Body of pancreas (tissue), 4 donors: ENCODE measurements at regions not wholly inside any gene's neighbourhood (a gene's known extent, or its start where the extent isn't known, plus 50 kb on each side); places are given as distances from the start of the nearest gene placed in this dataset.

Experiments
- ATAC-seq: fragments of 150-250 bp; one replicate; pipeline ENCODE4 v1.9.1; 2016
- DNase-seq, 4 donors: peaks; one replicate each; pipeline ENCODE4 v3.0.0-alpha.2; 2019
- H3K27ac ChIP-seq, 4 donors: fragments of 200-600 bp; sonication (generic); 1 replicate in 3 of 4; 2 replicates in 1 of 4; pipeline versions ENCODE4 v1.5.1 to v1.6.1; 2016 to 2019; ENCODE audit warnings: mild to moderate bottlenecking in 1 of 4, mixed read lengths in 1 of 4, moderate library complexity in 1 of 4
- H3K27me3 ChIP-seq, 2 donors: fragments of 200-600 bp; sonication (generic); one replicate each; pipeline ENCODE4 v1.6.0; 2016; ENCODE audit warnings: mild to moderate bottlenecking in 1 of 2
- H3K36me3 ChIP-seq, 2 donors: fragments of 200-600 bp; sonication (generic); replicated peaks in 1 of 2; 2 replicates each; pipeline ENCODE4 v1.5.1; 2016; ENCODE audit warnings: low read depth in 2 of 2; ENCODE audit not compliant: insufficient read depth in 1 of 2
- H3K4me1 ChIP-seq: fragments of 200-600 bp; sonication (generic); one replicate; pipeline ENCODE4 v1.6.0; 2016
- H3K4me3 ChIP-seq, 2 donors: fragments of 200-600 bp; sonication (generic); 1 replicate in 1 of 2; 2 replicates in 1 of 2; pipeline ENCODE4 v1.5.1; 2016 to 2019
- H3K9me3 ChIP-seq, 3 donors: fragments of 200-600 bp; sonication (generic); 1 replicate in 2 of 3; 2 replicates in 1 of 3; pipeline ENCODE4 v1.5.1; 2016
- POLR2A ChIP-seq, 3 donors: fragments of 450-650 bp; IDR thresholded peaks; one replicate each; pipeline ENCODE4 v1.6.1; 2016; ENCODE audit warnings: antibody characterized with exemption in 3 of 3, mild to moderate bottlenecking in 2 of 3
- WGBS, 2 donors: methylation state at CpG; one replicate each; pipeline ENCODE4 v1.1.5; 2017; 5-methylcytosine and 5-hydroxymethylcytosine counted together
- intact Hi-C: fragments of 100-400 bp; cut with DNase I; formaldehyde crosslinking; loops from one replicate; pipeline ENCODE4 v1.15.1; 2023
- TF ChIP-seq, protein P1 (sequence below), 7 experiments: fragments of 450-650 bp in 4 of 7; fragments of 200-600 bp in 3 of 7; sonication (generic) in 3 of 7; IDR thresholded peaks; one replicate each; pipeline ENCODE4 v1.5.1; 2016 to 2019; ENCODE audit warnings: antibody characterized with exemption in 7 of 7

DNA sequence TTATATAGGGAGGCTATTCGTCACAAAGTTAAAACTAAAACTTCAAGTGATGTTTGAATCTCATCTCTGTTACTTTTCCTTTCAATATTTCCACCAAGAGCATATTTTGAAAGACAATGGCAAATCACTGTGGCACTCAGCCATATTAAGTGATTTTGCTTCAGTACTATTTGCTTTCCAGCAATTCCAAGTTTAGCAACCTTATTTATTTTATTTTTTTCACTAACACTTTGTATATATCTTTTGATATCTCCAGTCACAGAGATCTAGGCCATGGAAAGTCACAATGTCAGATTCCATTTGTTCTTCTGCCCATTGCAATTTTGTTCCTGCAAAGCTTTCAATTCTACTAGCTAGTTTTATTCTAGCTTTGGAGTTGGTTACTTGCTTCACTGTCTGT lies 1514.5 kb upstream of the ADGRL3 start:
- ATAC-seq: no peak
- Histone ChIP-seq H3K4me1 (no peaks in the 10 kb centered on the region), H3K4me3 (no peak overlapping the region), H3K27ac (no peak overlapping the region), H3K9me3 (no peaks in the 10 kb centered on the region), H3K36me3 (no peaks in the 10 kb centered on the region), H3K27me3 (no peaks in the 10 kb centered on the region)
- intact Hi-C loops: no loop called here
- TF ChIP-seq, protein P1, sequence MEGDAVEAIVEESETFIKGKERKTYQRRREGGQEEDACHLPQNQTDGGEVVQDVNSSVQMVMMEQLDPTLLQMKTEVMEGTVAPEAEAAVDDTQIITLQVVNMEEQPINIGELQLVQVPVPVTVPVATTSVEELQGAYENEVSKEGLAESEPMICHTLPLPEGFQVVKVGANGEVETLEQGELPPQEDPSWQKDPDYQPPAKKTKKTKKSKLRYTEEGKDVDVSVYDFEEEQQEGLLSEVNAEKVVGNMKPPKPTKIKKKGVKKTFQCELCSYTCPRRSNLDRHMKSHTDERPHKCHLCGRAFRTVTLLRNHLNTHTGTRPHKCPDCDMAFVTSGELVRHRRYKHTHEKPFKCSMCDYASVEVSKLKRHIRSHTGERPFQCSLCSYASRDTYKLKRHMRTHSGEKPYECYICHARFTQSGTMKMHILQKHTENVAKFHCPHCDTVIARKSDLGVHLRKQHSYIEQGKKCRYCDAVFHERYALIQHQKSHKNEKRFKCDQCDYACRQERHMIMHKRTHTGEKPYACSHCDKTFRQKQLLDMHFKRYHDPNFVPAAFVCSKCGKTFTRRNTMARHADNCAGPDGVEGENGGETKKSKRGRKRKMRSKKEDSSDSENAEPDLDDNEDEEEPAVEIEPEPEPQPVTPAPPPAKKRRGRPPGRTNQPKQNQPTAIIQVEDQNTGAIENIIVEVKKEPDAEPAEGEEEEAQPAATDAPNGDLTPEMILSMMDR (IDR thresholded peaks at IDR 0.05): no peak
- TF ChIP-seq POLR2A (IDR thresholded peaks at IDR 0.05): no peak
- WGBS, 2 donors: 58 to 65% methylated on average over 1 of the region's 1 CpG
- no peak for DNase-seq

DNA sequence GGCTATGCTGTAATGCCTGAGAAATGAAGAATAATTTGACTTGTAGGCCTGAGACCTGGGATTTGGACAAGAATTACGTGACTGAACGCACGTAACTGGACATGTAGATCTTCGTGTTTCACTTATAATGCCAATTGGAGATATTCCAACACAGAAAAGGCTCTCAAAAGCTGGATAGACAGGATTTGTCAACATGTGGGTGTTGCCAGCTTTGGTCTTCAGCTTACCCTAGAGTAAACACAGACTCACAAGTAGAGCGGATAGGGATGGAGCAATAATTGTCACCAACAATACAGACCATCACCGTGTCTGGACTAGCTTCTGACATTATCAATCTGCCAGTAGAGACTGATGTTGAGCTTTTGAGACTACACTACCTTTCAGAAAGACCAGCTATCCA lies 1511.0 kb upstream of the ADGRL3 start:
- H3K36me3 ChIP-seq: no peaks in the 10 kb centered on the region
- H3K9me3 ChIP-seq: no peaks in the 10 kb centered on the region
- no peak overlapping the region for H3K4me3 ChIP-seq
- TF ChIP-seq POLR2A (IDR thresholded peaks at IDR 0.05): no peak
- TF ChIP-seq, protein P1 (IDR thresholded peaks at IDR 0.05): no peak
- no peaks in the 10 kb centered on the region for H3K4me1 ChIP-seq
- H3K27ac ChIP-seq: no peak overlapping the region
- no peaks in the 10 kb centered on the region for H3K27me3 ChIP-seq
- intact Hi-C loops: no loop called here
- 86 to 90% methylated on average over 6 of the region's 6 CpGs for WGBS, 2 donors
- DNase-seq: no peak
- ATAC-seq: no peak

DNA sequence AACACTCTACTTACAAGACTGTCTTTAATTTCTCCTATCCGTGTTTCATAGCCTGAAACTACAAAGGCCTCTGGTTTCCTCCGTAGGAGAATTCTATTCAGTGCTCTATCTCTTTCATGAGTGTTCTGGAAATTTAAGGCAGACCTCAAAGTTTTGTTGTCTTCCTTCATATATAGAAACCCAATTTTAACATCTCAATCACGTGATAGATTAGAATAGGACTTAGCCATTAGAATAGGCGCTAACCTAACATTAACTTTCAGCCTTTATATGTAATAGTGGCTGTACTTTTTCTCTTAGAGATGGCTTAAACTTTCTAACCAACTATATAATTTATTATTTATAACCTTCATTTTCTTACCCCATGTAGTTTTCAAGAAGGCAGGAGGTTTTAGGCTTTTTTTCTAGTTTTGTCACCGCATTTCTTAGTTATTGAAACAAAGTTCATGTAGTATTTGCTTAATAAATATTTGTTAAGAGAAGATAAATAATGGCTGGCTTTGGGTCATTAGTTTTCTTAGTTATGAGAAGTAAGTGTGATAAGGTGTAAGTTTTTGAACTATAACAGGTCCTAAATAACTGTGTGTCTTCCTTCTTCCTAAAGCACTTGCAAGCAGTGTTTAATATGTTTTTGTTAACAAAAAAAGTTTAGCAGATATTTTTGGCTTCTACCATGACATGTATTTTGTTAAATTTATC lies 1504.6 kb upstream of the ADGRL3 start:
- no peak overlapping the region for H3K27ac ChIP-seq
- 54 to 59% methylated on average over 5 of the region's 5 CpGs for WGBS, 2 donors
- no peak overlapping the region for H3K4me3 ChIP-seq
- ATAC-seq (no peak), DNase-seq (no peak)
- TF ChIP-seq, protein P1 (IDR thresholded peaks at IDR 0.05): no peak
- TF ChIP-seq POLR2A (IDR thresholded peaks at IDR 0.05): no peak
- no peaks in the 10 kb centered on the region for H3K27me3 ChIP-seq
- H3K9me3 ChIP-seq: no peaks in the 10 kb centered on the region
- peaks cover 11% of the 10 kb centered on the region for H3K4me1 ChIP-seq
- no peaks in the 10 kb centered on the region for H3K36me3 ChIP-seq
- intact Hi-C loops: no loop called here

DNA sequence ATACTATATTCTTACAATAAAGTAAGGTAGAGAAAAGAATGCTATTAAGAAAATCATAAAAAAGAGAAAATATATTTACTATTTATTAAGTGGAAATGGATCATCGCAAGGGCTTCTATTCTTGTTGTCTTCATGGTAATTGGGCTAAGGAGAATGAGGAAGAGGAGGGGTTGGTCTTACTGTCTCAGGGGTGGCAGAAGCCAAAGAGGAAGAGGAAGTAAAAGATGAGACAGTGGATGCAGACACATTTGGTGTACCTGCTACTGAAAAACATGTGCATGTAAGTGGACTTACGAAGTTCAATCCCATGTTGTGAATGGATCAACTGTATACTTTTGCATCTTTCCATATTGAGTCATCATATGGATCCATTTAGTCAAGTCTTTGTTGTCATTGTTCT lies 1502.1 kb upstream of the ADGRL3 start:
- Histone ChIP-seq H3K36me3 (no peaks in the 10 kb centered on the region), H3K4me3 (no peak overlapping the region), H3K9me3 (no peaks in the 10 kb centered on the region), H3K4me1 (peaks cover 11% of the 10 kb centered on the region), H3K27ac (no peak overlapping the region), H3K27me3 (no peaks in the 10 kb centered on the region)
- TF ChIP-seq, protein P1 (IDR thresholded peaks at IDR 0.05): no peak
- no peak for TF ChIP-seq POLR2A (IDR thresholded peaks at IDR 0.05)
- intact Hi-C loops: no loop called here
- no peak for ATAC-seq
- WGBS, 2 donors: 90 to 97% methylated on average over 2 of the region's 2 CpGs
- no peak for DNase-seq

DNA sequence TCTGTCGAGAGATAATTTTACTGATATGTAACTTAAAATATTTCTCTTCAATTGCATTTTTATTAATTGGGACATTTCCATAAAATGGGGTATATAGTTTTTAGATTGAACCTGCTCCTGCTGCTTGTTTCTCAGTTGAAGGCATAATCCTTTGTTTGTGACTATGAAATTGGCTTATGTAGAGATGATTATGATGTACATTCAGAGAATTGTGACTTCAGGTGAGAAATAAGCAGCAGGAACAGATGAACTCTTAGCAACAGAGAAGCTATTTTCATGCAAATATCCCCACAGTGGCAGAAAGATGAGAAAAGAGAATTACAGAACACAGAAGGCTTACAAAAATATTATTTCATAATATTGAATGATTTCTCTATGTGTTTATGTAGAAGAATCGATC lies 1499.5 kb upstream of the ADGRL3 start:
- no peak overlapping the region for H3K4me3 ChIP-seq
- H3K27me3 ChIP-seq: no peaks in the 10 kb centered on the region
- TF ChIP-seq, protein P1 (IDR thresholded peaks at IDR 0.05): no peak
- no peak for TF ChIP-seq POLR2A (IDR thresholded peaks at IDR 0.05)
- H3K4me1 ChIP-seq: peaks cover 5% of the 10 kb centered on the region
- WGBS, 2 donors: 72 to 80% methylated on average over 2 of the region's 2 CpGs
- intact Hi-C loops: no loop called here
- ATAC-seq (no peak), DNase-seq (no peak)
- no peaks in the 10 kb centered on the region for H3K36me3 ChIP-seq
- no peak overlapping the region for H3K27ac ChIP-seq
- no peaks in the 10 kb centered on the region for H3K9me3 ChIP-seq
